ENCODE measurements at regions not wholly inside any gene's neighbourhood (a gene's known extent, or its start where the extent isn't known, plus 50 kb on each side); places are given as distances from the start of the nearest gene placed in this dataset.

GRCh38 chr1:99181892-99182291, 82.4 kb upstream of the PLPPR4 start:
- TF ChIP-seq, protein P1, sequence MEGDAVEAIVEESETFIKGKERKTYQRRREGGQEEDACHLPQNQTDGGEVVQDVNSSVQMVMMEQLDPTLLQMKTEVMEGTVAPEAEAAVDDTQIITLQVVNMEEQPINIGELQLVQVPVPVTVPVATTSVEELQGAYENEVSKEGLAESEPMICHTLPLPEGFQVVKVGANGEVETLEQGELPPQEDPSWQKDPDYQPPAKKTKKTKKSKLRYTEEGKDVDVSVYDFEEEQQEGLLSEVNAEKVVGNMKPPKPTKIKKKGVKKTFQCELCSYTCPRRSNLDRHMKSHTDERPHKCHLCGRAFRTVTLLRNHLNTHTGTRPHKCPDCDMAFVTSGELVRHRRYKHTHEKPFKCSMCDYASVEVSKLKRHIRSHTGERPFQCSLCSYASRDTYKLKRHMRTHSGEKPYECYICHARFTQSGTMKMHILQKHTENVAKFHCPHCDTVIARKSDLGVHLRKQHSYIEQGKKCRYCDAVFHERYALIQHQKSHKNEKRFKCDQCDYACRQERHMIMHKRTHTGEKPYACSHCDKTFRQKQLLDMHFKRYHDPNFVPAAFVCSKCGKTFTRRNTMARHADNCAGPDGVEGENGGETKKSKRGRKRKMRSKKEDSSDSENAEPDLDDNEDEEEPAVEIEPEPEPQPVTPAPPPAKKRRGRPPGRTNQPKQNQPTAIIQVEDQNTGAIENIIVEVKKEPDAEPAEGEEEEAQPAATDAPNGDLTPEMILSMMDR (IDR thresholded peaks at IDR 0.05) = no peak
- no peak for TF ChIP-seq ZFX (IDR thresholded peaks at IDR 0.05; ENCODE audit: borderline replicate concordance)

All from 22Rv1 (cell line).